DOHH2 (cell line): ENCODE measurements at regions not wholly inside any gene's neighbourhood (a gene's known extent, or its start where the extent isn't known, plus 50 kb on each side); places are given as distances from the start of the nearest gene placed in this dataset.

Experiments used
- H3F3A ChIP-seq: fragments of 200-600 bp; sonication (generic), shearing (Covaris generic); 2 replicates; pipeline ENCODE4 v1.6.0; 2016; ENCODE audit warnings: antibody characterized with exemption, mild to moderate bottlenecking; ENCODE audit not compliant: control insufficient read depth, insufficient read depth
- H3K27ac ChIP-seq: fragments of 200-600 bp; sonication (generic); 2 replicates; pipeline ENCODE4 v1.5.1; 2014; ENCODE audit warnings: low read depth, mild to moderate bottlenecking, low read length, moderate library complexity
- H3K27me3 ChIP-seq: fragments of 200-600 bp; sonication (generic); 2 replicates; pipeline ENCODE4 v1.6.1; 2014; ENCODE audit warnings: mild to moderate bottlenecking, low read length, mixed read lengths; ENCODE audit not compliant: control insufficient read depth
- H3K36me3 ChIP-seq: fragments of 200-600 bp; sonication (generic); 2 replicates; pipeline ENCODE4 v1.6.1; 2014; ENCODE audit warnings: mild to moderate bottlenecking, low read length, moderate library complexity, mixed read lengths; ENCODE audit not compliant: control insufficient read depth
- H3K4me1 ChIP-seq: fragments of 200-600 bp; sonication (generic); 2 replicates; pipeline ENCODE4 v1.6.1; 2014; ENCODE audit warnings: mild to moderate bottlenecking, low read length, mixed read lengths; ENCODE audit not compliant: control insufficient read depth
- H3K4me2 ChIP-seq: fragments of 200-600 bp; sonication (generic); 2 replicates; pipeline ENCODE4 v1.6.0; 2014; ENCODE audit warnings: mild to moderate bottlenecking, low read length, moderate library complexity
- H3K4me3 ChIP-seq: fragments of 200-600 bp; sonication (generic); 2 replicates; pipeline ENCODE4 v1.5.1; 2014; ENCODE audit warnings: mild to moderate bottlenecking, low read length, mixed read lengths
- H3K79me2 ChIP-seq: fragments of 200-600 bp; sonication (generic); 2 replicates; pipeline ENCODE4 v1.6.1; 2014; ENCODE audit warnings: mild to moderate bottlenecking, low read length, mixed read lengths; ENCODE audit not compliant: control insufficient read depth
- H3K9me2 ChIP-seq: fragments of 200-600 bp; sonication (generic); replicated peaks from 2 replicates; pipeline ENCODE4 v1.6.1; 2014; ENCODE audit warnings: mild to moderate bottlenecking, low read length, mixed read lengths; ENCODE audit not compliant: control insufficient read depth
- H3K9me3 ChIP-seq: fragments of 200-600 bp; sonication (generic); 2 replicates; pipeline ENCODE4 v1.6.1; 2014; ENCODE audit warnings: antibody characterized with exemption, low read length, mixed read lengths; ENCODE audit not compliant: control insufficient read depth, insufficient read depth
- H4K20me1 ChIP-seq: fragments of 200-600 bp; sonication (generic); 2 replicates; pipeline ENCODE4 v1.6.0; 2014; ENCODE audit warnings: low read depth, mild to moderate bottlenecking, antibody characterized with exemption, low read length, moderate library complexity; ENCODE audit not compliant: control insufficient read depth, insufficient read depth
- CTCF ChIP-seq: fragments of 200-600 bp; sonication (generic); IDR thresholded peaks from one replicate; pipeline ENCODE4 v1.5.1; 2014; ENCODE audit warnings: antibody characterized with exemption, mild to moderate bottlenecking, low read depth, low read length; ENCODE audit not compliant: poor library complexity, severe bottlenecking
- EZH2phosphoT487 ChIP-seq: fragments of 200-600 bp; sonication (generic); IDR thresholded peaks from 2 replicates; pipeline ENCODE4 v1.6.1; 2017; ENCODE audit warnings: borderline replicate concordance, mild to moderate bottlenecking, antibody characterized with exemption, low read length, moderate library complexity, mixed read lengths

GRCh38 chr13:73983109-73983508 lies 151.1 kb downstream of the KLF12 start:
- peaks cover 70% of the 10 kb centered on the region for H3K4me1 ChIP-seq
- no peaks in the 10 kb centered on the region for H3K9me2 ChIP-seq
- no peaks in the 10 kb centered on the region for H4K20me1 ChIP-seq
- peaks cover 21% of the 10 kb centered on the region for H3F3A ChIP-seq
- H3K27ac ChIP-seq: no peak overlapping the region
- no peak overlapping the region for H3K4me3 ChIP-seq
- no peak overlapping the region for H3K4me2 ChIP-seq
- H3K36me3 ChIP-seq: peaks cover 38% of the 10 kb centered on the region
- peaks cover 35% of the 10 kb centered on the region for H3K79me2 ChIP-seq
- TF ChIP-seq EZH2phosphoT487: no peak
- peaks cover 4% of the 10 kb centered on the region; the same call in 1 of the 2 replicates for H3K9me3 ChIP-seq
- H3K27me3 ChIP-seq: no peaks in the 10 kb centered on the region

GRCh38 chr13:73981595-73981994 lies 152.6 kb downstream of the KLF12 start:
- H3K9me2 ChIP-seq: no peaks in the 10 kb centered on the region
- peaks cover 73% of the 10 kb centered on the region for H3K4me1 ChIP-seq
- peaks cover 45% of the 10 kb centered on the region for H3K79me2 ChIP-seq
- no peak overlapping the region for H3K4me3 ChIP-seq
- H4K20me1 ChIP-seq: no peaks in the 10 kb centered on the region
- peak overlapping the region; percentile 17; the same call in 1 of the 2 replicates for H3K4me2 ChIP-seq
- H3K36me3 ChIP-seq: peaks cover 41% of the 10 kb centered on the region
- no peak overlapping the region for H3K27ac ChIP-seq
- TF ChIP-seq CTCF: no peak
- no peak for TF ChIP-seq EZH2phosphoT487
- no peaks in the 10 kb centered on the region for H3K27me3 ChIP-seq
- no peaks in the 10 kb centered on the region; the same call in 1 of the 2 replicates for H3K9me3 ChIP-seq
- peaks cover 6% of the 10 kb centered on the region; the same call in 1 of the 2 replicates for H3F3A ChIP-seq

GRCh38 chr13:73975767-73976166 lies 158.4 kb downstream of the KLF12 start:
- no peaks in the 10 kb centered on the region for H3K9me2 ChIP-seq
- H3K27me3 ChIP-seq: no peaks in the 10 kb centered on the region
- no peaks in the 10 kb centered on the region for H3K9me3 ChIP-seq
- peaks cover 42% of the 10 kb centered on the region for H3K36me3 ChIP-seq
- peaks cover 98% of the 10 kb centered on the region for H3K4me1 ChIP-seq
- H3K79me2 ChIP-seq: peaks cover 81% of the 10 kb centered on the region
- peak overlapping the region; percentile 99 for H3K27ac ChIP-seq
- H3K4me3 ChIP-seq: peak overlapping the region; percentile 79
- no peak for TF ChIP-seq EZH2phosphoT487
- TF ChIP-seq CTCF: no peak
- H3K4me2 ChIP-seq: peak overlapping the region; percentile 91
- H3F3A ChIP-seq: peaks cover 30% of the 10 kb centered on the region
- no peaks in the 10 kb centered on the region for H4K20me1 ChIP-seq

GRCh38 chr13:73974051-73974450 lies 160.2 kb downstream of the KLF12 start:
- H3K79me2 ChIP-seq: peaks cover 86% of the 10 kb centered on the region
- TF ChIP-seq CTCF (no peak), EZH2phosphoT487 (no peak)
- peak overlapping the region; percentile 91 for H3K4me2 ChIP-seq
- H3K4me1 ChIP-seq: peaks cover 99% of the 10 kb centered on the region
- H4K20me1 ChIP-seq: no peaks in the 10 kb centered on the region
- no peaks in the 10 kb centered on the region for H3K9me2 ChIP-seq
- H3K27ac ChIP-seq: peak overlapping the region; percentile 99
- H3K4me3 ChIP-seq: peak overlapping the region; percentile 79
- H3K9me3 ChIP-seq: no peaks in the 10 kb centered on the region
- H3F3A ChIP-seq: peaks cover 35% of the 10 kb centered on the region
- H3K36me3 ChIP-seq: peaks cover 50% of the 10 kb centered on the region
- no peaks in the 10 kb centered on the region for H3K27me3 ChIP-seq
